VCaP (cell line): ENCODE measurements at regions not wholly inside any gene's neighbourhood (a gene's known extent, or its start where the extent isn't known, plus 50 kb on each side); places are given as distances from the start of the nearest gene placed in this dataset.

Experiments used
- H3K27ac ChIP-seq: fragments of 450-650 bp; 2 replicates; pipeline ENCODE4 v1.5.1; 2017
- TF ChIP-seq, protein P1 (sequence below): fragments of 450-650 bp; conservative IDR thresholded peaks from 2 replicates; pipeline ENCODE4 v1.5.1; 2017; ENCODE audit warnings: mild to moderate bottlenecking, moderate library complexity

DNA sequence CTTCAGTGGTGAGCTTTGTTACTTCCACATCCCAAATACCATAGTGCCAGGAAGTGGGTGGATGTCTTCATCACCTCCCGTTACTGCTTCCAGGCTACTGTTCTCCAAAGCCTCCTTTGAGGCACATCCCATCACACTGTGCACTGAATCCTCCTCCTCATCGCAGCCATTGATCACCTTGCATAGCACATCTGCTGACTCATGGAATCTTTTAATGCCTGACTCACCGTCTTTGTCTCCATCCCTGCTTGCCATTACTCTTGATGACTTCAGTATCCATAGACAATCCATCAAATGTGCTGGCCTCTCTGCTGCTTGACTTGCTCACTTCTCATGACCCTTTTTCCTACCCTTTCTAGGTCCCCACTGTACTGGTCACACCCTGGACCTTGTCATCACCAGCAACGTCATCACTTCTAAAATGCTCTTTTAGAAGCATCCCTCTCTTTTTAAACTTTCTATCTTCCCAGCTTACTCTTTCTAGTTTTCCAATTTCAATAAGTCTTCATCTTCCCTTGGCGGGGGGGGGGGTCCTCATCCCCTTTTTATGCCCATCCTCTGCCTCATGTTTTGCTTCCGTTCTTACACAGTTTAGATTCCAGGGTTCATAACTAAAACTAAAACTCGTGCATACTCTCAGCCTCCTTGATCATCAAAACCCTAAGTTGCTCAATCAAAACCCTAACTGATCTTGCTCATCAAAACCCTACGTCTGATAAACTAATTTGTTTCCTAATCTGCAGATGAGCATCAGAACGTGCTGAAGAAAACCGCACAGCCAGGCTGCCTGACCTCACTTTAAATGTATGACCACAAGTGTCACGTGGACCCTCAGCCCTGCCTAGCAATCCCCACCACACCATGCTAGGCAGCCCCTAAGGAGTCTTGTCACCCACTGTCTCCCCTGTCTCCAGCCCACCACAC, 289.7 kb upstream of the ZFHX3 start:
- TF ChIP-seq, protein P1, sequence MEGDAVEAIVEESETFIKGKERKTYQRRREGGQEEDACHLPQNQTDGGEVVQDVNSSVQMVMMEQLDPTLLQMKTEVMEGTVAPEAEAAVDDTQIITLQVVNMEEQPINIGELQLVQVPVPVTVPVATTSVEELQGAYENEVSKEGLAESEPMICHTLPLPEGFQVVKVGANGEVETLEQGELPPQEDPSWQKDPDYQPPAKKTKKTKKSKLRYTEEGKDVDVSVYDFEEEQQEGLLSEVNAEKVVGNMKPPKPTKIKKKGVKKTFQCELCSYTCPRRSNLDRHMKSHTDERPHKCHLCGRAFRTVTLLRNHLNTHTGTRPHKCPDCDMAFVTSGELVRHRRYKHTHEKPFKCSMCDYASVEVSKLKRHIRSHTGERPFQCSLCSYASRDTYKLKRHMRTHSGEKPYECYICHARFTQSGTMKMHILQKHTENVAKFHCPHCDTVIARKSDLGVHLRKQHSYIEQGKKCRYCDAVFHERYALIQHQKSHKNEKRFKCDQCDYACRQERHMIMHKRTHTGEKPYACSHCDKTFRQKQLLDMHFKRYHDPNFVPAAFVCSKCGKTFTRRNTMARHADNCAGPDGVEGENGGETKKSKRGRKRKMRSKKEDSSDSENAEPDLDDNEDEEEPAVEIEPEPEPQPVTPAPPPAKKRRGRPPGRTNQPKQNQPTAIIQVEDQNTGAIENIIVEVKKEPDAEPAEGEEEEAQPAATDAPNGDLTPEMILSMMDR = no peak

DNA sequence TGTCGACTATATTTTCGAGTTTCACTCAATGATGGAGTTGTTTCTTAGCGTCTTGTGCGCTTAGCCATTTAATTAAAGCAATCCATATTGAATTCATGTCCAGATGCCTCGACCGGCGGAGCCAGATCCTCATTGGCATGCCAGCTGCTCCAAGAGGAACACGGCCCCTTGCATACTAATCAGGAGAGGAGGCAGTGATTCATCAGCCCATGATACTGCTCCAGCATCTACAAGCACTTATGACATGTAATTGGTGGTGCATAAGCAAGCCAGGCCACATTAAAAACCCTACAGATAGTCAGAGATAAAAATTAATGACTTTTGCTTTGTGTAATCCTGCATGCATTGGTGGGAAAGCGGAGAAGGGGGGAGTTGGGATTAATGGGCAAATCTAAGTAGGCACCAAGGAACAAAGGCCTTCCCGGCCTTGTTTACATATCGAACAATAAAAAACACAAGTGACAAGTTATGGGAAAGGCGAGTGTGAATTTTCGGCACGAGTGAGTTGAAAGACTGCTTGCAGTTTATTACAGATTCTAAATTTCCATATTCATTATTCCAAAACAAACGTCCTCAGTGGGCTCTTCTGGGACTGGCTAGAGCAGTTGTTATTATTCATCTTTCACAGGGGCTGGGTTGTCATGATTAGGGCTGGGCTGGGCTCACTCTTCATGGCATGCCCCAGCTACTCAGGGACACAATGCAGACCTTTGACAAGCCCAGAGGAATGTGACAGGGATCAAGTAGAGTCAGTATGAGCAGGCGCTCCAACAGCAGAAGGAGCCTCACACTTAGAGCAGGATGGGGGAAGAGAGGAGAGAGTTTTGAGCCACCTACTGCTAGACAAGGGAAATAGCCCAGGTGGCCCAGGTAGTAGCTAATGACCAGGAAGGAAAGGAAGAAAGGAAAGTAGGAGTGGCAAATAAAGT, 281.7 kb upstream of the ZFHX3 start:
- no peak overlapping the region for H3K27ac ChIP-seq
- TF ChIP-seq, protein P1 = no peak; the same call in 1 of the 2 replicates

More for the DNA sequence above, 289.7 kb upstream of the ZFHX3 start:
- H3K27ac ChIP-seq = no peak overlapping the region

DNA sequence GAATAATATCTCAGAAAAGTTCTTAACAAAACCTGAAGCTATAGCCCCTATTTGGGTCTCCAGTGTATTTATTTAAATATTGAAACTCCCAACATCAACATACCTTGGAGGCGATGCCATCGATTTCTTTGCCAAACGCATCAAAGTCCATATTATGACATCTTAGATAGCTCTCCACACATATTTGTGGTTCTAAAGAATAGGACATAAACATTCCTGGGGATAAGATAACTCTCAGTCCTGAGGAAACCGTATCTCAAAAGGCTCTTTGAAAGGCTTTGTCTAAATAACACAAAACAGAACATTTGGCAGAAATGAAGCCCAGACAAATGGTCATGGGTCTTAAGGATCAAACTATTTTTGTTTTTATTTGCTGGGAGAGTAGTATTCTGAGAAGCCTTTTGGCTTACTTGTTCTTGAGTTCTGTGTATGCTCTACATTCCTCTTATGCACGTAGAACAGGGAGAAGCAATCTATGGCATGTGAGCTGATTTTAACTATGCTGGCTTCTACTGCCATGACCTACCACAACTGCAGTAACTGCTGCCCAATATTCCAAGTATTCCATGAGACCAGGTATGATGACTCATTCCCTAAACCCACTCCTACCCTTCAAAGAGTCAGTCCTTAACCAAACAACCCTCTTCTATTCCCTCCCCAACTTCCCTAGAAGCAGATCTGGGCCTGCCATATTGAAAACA, 279.0 kb upstream of the ZFHX3 start:
- no peak overlapping the region for H3K27ac ChIP-seq
- TF ChIP-seq, protein P1 = no peak

DNA sequence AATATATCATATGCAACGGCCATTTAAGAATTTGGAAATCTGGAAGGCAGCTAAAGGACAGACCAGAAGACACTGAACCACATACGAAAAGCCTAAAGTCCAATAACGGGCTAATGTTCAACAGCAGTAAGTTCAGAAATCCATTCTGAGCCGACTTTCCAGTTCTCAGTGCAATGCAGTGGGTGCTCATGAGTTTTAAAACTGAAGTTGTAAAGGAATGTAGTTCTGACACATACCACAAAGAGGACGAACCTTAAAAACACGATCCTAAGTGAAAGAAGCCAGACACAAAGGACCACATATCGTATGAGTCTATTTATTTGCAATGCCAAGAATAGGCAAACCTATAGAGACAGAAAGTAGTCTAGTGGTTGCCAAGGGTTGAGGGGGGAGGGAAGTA, 278.3 kb upstream of the ZFHX3 start:
- TF ChIP-seq, protein P1 = no peak
- H3K27ac ChIP-seq = no peak overlapping the region

DNA sequence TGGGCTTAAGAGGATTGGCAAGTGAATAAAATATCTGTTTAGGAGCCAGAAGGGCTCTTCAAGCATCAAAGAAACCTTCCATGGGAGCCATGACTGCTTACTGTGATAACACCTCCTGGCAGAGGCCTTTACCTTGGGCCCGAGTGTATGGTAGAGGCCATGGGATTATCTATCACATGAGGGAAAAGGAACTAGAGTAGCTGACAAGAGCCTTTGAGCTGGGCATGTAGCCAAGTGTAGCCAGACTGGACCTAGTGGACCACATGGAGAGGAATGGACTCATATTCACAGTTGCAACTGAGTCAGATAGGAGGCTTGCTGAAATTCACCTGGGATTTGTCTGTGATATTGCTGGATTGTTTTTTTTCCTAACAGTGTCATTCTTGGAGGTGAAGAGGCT, 276.0 kb upstream of the ZFHX3 start:
- TF ChIP-seq, protein P1 = no peak
- no peak overlapping the region for H3K27ac ChIP-seq

DNA sequence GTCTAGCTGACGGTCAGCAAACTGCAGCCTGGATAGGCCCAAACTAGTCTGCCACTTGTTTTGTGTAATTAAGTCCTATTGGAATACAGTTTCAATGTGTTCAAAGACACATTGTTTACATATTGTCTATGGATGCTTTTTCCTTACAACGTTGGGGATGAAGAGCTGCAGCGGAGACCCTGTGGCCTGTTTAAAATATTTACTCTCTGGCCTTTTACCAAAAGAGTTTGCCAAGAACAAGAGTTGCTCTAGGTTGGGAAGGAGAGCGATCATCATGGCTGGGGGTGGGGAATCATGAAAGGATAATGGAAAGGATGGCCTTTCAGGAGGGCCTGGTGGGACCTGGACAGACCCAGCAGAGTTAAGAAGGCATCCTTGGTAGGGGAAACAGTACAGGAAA, 274.9 kb upstream of the ZFHX3 start:
- TF ChIP-seq, protein P1 = no peak
- no peak overlapping the region for H3K27ac ChIP-seq

DNA sequence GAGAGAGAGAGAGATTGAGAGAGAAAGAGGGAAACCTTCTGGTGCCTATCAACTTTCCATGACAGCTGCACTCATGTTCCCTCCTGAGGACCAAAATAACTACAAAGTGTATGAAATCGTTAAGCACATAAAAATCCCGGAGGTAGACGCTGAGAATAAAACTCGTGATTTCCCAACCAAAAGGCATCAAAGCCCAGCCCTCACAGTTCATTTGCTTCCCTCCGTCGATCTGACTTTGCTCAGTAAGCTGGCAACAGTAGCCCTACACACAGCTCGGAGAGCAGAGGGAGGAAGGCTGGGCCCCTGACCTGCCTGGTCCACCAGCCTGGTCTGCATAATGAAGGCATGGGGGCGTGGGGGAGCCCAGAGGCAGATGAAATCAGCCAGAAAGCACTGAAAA, 273.9 kb upstream of the ZFHX3 start:
- TF ChIP-seq, protein P1 = no peak
- H3K27ac ChIP-seq = no peak overlapping the region
